ENCODE measurements at regions not wholly inside any gene's neighbourhood (a gene's known extent, or its start where the extent isn't known, plus 50 kb on each side); places are given as distances from the start of the nearest gene placed in this dataset.

DNA sequence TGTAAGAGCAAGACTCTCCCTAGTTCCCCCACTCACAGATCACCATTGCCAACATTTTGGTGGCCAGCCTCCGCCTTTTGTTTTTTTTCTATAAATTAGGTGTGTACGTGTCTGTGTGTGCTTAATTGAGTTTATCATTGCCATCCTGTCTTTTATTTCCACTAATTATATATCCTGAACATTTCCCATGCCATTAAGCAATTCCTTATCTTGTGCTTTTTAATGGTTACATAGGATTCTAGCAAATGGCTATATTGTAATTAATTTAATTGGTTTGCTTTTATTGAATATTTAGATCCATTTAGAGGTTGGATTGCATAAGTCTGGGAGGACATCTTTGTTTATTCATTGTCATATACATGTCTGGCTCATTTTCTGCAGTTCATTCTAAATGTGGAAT is 107.3 kb upstream of the RTL1 start:
- Histone ChIP-seq H3K4me1 (ENCODE audit: insufficient read depth, low read length, poor library complexity, severe bottlenecking) (no peaks in the 10 kb centered on the region), H3K9me3 (ENCODE audit: low read depth, low read length, poor library complexity, severe bottlenecking) (no peaks in the 10 kb centered on the region), H3K36me3 (ENCODE audit: insufficient read depth, low read length, poor library complexity, severe bottlenecking) (no peaks in the 10 kb centered on the region), H3K27ac (ENCODE audit: low read depth, low read length, poor library complexity, severe bottlenecking) (no peak overlapping the region), H3K4me3 (ENCODE audit: low read depth, low read length, poor library complexity, severe bottlenecking) (no peak overlapping the region), H3K27me3 (replicated peaks; ENCODE audit: insufficient read depth, low read depth, low read length, poor library complexity) (no peaks in the 10 kb centered on the region)
- CTCF ChIA-PET: no interaction called here
- POLR2A ChIA-PET (ENCODE audit: low non-redundant PET): no interaction called here
- intact Hi-C loops (cut with micrococcal nuclease; ENCODE audit: unreplicated experiment): no loop called here
- BruUV-seq (replicated peaks): no TSS peak
- TF ChIP-seq, protein P1, sequence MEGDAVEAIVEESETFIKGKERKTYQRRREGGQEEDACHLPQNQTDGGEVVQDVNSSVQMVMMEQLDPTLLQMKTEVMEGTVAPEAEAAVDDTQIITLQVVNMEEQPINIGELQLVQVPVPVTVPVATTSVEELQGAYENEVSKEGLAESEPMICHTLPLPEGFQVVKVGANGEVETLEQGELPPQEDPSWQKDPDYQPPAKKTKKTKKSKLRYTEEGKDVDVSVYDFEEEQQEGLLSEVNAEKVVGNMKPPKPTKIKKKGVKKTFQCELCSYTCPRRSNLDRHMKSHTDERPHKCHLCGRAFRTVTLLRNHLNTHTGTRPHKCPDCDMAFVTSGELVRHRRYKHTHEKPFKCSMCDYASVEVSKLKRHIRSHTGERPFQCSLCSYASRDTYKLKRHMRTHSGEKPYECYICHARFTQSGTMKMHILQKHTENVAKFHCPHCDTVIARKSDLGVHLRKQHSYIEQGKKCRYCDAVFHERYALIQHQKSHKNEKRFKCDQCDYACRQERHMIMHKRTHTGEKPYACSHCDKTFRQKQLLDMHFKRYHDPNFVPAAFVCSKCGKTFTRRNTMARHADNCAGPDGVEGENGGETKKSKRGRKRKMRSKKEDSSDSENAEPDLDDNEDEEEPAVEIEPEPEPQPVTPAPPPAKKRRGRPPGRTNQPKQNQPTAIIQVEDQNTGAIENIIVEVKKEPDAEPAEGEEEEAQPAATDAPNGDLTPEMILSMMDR (conservative IDR thresholded peaks at IDR 0.05; ENCODE audit: low read depth, low read length): no peak
- TF ChIP-seq EZH2 (IDR thresholded peaks at IDR 0.05; ENCODE audit: borderline replicate concordance, low read depth, low read length, poor library complexity, severe bottlenecking): no peak
- DNase-seq (ENCODE audit: low spot score): no peak

DNA sequence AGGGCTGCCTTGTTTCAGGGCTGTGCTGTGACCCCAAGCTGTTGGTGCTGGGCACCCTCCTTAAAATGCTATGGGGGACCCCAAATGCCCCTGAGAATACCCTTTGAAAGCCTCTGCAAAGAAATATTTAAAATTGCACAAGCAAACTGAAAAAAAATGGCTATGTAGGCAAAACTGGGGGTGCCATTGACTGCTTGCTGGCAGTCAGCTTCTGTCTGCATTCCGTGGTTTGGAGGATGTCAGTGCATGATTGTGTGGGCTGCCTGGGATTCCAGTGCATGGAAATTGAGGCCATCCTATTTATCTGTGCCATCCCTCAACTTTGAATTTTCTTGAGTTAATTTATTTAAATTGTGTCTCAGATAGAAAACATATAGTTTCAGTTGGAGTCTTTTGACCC is 113.7 kb upstream of the RTL1 start:
- CTCF ChIA-PET: no interaction called here

DNA sequence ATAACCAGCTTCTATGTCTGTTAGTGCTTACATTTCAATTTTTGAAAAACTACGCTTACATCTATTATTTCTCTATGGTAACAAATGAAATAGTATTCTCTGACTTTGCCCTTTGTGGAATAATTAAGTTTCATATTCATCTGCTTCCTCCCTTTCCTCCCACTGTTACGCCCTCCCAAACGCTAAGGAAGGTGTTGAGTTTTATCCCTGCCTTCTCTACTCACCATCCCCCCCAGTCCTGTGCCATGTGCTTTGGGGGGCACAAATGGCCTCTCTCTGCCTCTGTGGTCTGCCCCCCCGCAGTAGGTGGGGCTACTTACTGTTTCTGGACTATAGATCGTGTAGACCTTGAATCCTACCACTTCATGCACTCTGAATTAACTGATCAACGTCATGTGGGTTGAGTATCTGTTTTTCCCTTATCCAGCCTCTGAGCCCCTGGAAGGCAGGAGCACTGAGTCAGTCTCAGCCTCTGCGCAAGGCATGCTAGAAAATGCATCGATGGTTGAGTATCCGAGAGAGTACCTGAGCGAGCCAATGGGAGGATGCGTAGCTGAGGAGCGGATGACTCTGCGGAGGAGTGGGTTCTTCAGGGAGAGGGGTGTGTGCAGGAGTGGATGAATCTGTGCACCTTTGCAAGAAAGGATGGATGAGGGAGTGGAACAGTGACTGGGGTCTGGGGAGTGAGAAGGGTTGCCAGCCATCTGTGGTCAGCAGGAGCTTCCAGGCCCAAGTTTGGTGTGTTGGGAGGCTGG is 114.5 kb upstream of the RTL1 start:
- DNase-seq (ENCODE audit: low spot score): no peak
- CTCF ChIA-PET: no interaction called here
- H3K9me3 ChIP-seq (ENCODE audit: low read depth, low read length, poor library complexity, severe bottlenecking): no peaks in the 10 kb centered on the region
- TF ChIP-seq, protein P1 (conservative IDR thresholded peaks at IDR 0.05; ENCODE audit: low read depth, low read length): no peak
- TF ChIP-seq EZH2 (IDR thresholded peaks at IDR 0.05; ENCODE audit: borderline replicate concordance, low read depth, low read length, poor library complexity, severe bottlenecking): no peak
- no peaks in the 10 kb centered on the region for H3K27me3 ChIP-seq (replicated peaks; ENCODE audit: insufficient read depth, low read depth, low read length, poor library complexity)
- H3K36me3 ChIP-seq (ENCODE audit: insufficient read depth, low read length, poor library complexity, severe bottlenecking): no peaks in the 10 kb centered on the region
- intact Hi-C loops (cut with micrococcal nuclease; ENCODE audit: unreplicated experiment): no loop called here
- no peak overlapping the region for H3K4me3 ChIP-seq (ENCODE audit: low read depth, low read length, poor library complexity, severe bottlenecking)
- POLR2A ChIA-PET (ENCODE audit: low non-redundant PET): no interaction called here
- no peaks in the 10 kb centered on the region for H3K4me1 ChIP-seq (ENCODE audit: insufficient read depth, low read length, poor library complexity, severe bottlenecking)
- H3K27ac ChIP-seq (ENCODE audit: low read depth, low read length, poor library complexity, severe bottlenecking): no peak overlapping the region
- BruUV-seq (replicated peaks): no TSS peak

More for the DNA sequence above, 113.7 kb upstream of the RTL1 start:
- POLR2A ChIA-PET (ENCODE audit: low non-redundant PET): interaction anchor here (0.7 kb wide), 1 partner anchor 43 kb away, joined by 3 read pairs; no protein-coding TSS in a partner anchor
- Histone ChIP-seq H3K27me3 (replicated peaks; ENCODE audit: insufficient read depth, low read depth, low read length, poor library complexity) (no peaks in the 10 kb centered on the region), H3K36me3 (ENCODE audit: insufficient read depth, low read length, poor library complexity, severe bottlenecking) (no peaks in the 10 kb centered on the region), H3K4me3 (ENCODE audit: low read depth, low read length, poor library complexity, severe bottlenecking) (no peak overlapping the region), H3K4me1 (ENCODE audit: insufficient read depth, low read length, poor library complexity, severe bottlenecking) (no peaks in the 10 kb centered on the region), H3K9me3 (ENCODE audit: low read depth, low read length, poor library complexity, severe bottlenecking) (no peaks in the 10 kb centered on the region), H3K27ac (ENCODE audit: low read depth, low read length, poor library complexity, severe bottlenecking) (no peak overlapping the region)
- no peak for DNase-seq (ENCODE audit: low spot score)
- intact Hi-C loops (cut with micrococcal nuclease; ENCODE audit: unreplicated experiment): no loop called here
- no TSS peak for BruUV-seq (replicated peaks)
- no peak for TF ChIP-seq EZH2 (IDR thresholded peaks at IDR 0.05; ENCODE audit: borderline replicate concordance, low read depth, low read length, poor library complexity, severe bottlenecking)
- TF ChIP-seq, protein P1 (conservative IDR thresholded peaks at IDR 0.05; ENCODE audit: low read depth, low read length): no peak

Measured in A673 (cell line).